Nephron (organoid): ENCODE measurements at regions not wholly inside any gene's neighbourhood (a gene's known extent, or its start where the extent isn't known, plus 50 kb on each side); places are given as distances from the start of the nearest gene placed in this dataset.

Experiments
- H3K27ac Mint-ChIP-seq, 3 experiments: 2 replicates each; pipeline ENCODE4 v1.8.0; 2020; ENCODE audit warnings: mixed read lengths in 3 of 3, mild to moderate bottlenecking in 2 of 3, moderate library complexity in 1 of 3
- H3K27me3 Mint-ChIP-seq: 2 replicates; pipeline ENCODE4 v1.8.0; 2021; ENCODE audit warnings: low read depth, mild to moderate bottlenecking, moderate library complexity, mixed read lengths
- H3K36me3 Mint-ChIP-seq: 2 replicates; pipeline ENCODE4 v1.8.0; 2020; ENCODE audit warnings: low read depth, mixed read lengths
- H3K4me1 Mint-ChIP-seq: 2 replicates; pipeline ENCODE4 v1.8.0; 2020; ENCODE audit warnings: mixed read lengths
- H3K4me3 Mint-ChIP-seq, 3 experiments: 2 replicates each; pipeline ENCODE4 v1.8.0; 2020; ENCODE audit warnings: mild to moderate bottlenecking in 3 of 3, mixed read lengths in 3 of 3, moderate library complexity in 2 of 3
- H3K9me3 Mint-ChIP-seq: 2 replicates; pipeline ENCODE4 v1.8.0; 2020; ENCODE audit warnings: mixed read lengths
- TF ChIP-seq, protein P1 (sequence below), 3 experiments: fragments of 200-600 bp; sonication (generic); IDR thresholded peaks; one replicate each; pipeline ENCODE4 v1.5.0; 2021; ENCODE audit warnings: antibody characterized with exemption in 3 of 3; ENCODE audit not compliant: unreplicated experiment in 3 of 3

DNA sequence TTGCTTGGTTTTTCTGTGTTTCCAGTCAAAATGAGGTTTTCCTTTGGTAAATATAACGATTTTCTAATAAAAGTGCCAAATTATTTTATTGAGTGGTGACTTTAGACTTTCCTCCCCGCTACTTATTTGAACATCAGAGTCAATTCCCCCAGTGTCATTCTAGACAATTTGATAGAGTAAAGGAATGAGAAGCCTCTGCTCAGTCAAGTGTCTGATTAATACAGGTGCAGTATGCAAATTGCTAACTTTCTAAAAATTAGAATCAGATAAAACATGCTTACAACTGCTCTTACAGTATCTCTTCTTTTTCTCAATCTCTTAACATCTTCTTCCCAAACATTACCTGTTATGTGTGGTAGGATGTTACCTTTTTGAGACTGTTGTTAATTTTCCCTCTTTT, 148.7 kb downstream of the CD83 start:
- Mint-ChIP-seq H3K36me3 (peaks cover under 1% of the 10 kb centered on the region), H3K4me1 (no peaks in the 10 kb centered on the region), H3K4me3 (no peak overlapping the region), H3K9me3 (peaks cover 17% of the 10 kb centered on the region), H3K27me3 (peaks cover 6% of the 10 kb centered on the region), H3K27ac (no peak overlapping the region)
- TF ChIP-seq, protein P1, sequence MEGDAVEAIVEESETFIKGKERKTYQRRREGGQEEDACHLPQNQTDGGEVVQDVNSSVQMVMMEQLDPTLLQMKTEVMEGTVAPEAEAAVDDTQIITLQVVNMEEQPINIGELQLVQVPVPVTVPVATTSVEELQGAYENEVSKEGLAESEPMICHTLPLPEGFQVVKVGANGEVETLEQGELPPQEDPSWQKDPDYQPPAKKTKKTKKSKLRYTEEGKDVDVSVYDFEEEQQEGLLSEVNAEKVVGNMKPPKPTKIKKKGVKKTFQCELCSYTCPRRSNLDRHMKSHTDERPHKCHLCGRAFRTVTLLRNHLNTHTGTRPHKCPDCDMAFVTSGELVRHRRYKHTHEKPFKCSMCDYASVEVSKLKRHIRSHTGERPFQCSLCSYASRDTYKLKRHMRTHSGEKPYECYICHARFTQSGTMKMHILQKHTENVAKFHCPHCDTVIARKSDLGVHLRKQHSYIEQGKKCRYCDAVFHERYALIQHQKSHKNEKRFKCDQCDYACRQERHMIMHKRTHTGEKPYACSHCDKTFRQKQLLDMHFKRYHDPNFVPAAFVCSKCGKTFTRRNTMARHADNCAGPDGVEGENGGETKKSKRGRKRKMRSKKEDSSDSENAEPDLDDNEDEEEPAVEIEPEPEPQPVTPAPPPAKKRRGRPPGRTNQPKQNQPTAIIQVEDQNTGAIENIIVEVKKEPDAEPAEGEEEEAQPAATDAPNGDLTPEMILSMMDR (IDR thresholded peaks at IDR 0.05; ENCODE audit: unreplicated experiment in 3 of 3), result no peak

DNA sequence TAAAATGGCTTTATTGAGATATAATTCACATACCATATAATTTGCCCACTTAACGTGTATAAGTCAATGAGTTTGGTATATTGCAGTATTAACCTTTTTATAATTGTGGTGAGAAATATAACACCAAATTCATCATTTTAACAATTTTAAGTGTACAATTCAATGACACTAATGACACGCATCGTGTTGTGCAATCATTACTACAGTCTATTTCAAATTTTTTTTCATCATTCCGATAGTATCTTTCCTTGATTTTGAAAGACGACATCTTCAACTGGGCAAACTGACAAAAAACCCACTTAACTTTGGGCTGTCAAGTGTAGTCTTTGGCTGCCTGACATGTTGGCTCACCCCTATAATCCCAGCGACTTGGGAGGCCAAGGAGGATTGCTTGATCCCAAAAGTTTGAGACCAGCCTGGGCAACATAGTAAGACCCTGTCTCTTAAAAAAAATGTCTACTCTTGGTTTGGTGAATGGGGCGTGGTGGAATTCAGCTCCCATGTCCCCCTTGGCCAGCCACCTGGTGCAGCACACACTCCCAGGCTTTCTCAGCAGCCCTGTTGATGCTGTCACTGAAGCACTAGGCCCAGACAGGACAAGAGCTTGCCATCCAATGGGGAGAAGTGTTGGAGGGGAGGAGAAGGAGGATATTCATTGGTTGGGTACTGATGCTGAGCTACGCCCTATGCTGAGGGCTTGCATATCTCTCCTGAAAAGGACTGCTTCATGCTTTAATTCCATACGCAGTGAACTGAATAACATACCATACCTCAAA, 150.5 kb downstream of the CD83 start:
- TF ChIP-seq, protein P1 (IDR thresholded peaks at IDR 0.05; ENCODE audit: unreplicated experiment in 3 of 3), result no peak
- peaks cover 3% of the 10 kb centered on the region for H3K4me1 Mint-ChIP-seq
- no peak overlapping the region for H3K4me3 Mint-ChIP-seq
- peaks cover 22% of the 10 kb centered on the region for H3K9me3 Mint-ChIP-seq
- H3K36me3 Mint-ChIP-seq, result no peaks in the 10 kb centered on the region
- peaks cover 6% of the 10 kb centered on the region for H3K27me3 Mint-ChIP-seq
- H3K27ac Mint-ChIP-seq, result no peak overlapping the region

DNA sequence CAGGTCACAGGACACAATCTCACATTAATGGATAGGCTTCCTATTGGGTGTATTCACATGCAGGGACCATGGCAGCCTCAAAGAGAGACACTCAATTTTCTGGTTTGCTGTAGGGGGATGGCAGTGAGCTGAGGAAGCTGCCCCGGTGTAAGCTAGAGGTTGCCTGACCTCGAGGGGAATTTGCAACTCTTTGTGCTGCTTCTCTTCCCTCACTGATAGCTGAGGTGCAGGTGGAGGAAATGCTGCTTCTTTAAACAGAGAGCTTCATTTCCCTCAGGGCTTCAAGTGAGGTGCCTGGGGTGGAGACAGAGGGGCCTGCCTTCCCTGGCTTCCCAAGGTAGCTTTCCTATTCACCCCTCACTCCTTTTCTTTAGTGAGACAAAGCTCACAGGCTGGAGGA, 151.9 kb downstream of the CD83 start:
- H3K4me3 Mint-ChIP-seq, result no peak overlapping the region
- peaks cover 14% of the 10 kb centered on the region for H3K9me3 Mint-ChIP-seq
- H3K27ac Mint-ChIP-seq, result no peak overlapping the region
- TF ChIP-seq, protein P1 (IDR thresholded peaks at IDR 0.05; ENCODE audit: unreplicated experiment in 3 of 3), result no peak
- H3K4me1 Mint-ChIP-seq, result peaks cover 10% of the 10 kb centered on the region
- no peaks in the 10 kb centered on the region for H3K36me3 Mint-ChIP-seq
- peaks cover 7% of the 10 kb centered on the region for H3K27me3 Mint-ChIP-seq

DNA sequence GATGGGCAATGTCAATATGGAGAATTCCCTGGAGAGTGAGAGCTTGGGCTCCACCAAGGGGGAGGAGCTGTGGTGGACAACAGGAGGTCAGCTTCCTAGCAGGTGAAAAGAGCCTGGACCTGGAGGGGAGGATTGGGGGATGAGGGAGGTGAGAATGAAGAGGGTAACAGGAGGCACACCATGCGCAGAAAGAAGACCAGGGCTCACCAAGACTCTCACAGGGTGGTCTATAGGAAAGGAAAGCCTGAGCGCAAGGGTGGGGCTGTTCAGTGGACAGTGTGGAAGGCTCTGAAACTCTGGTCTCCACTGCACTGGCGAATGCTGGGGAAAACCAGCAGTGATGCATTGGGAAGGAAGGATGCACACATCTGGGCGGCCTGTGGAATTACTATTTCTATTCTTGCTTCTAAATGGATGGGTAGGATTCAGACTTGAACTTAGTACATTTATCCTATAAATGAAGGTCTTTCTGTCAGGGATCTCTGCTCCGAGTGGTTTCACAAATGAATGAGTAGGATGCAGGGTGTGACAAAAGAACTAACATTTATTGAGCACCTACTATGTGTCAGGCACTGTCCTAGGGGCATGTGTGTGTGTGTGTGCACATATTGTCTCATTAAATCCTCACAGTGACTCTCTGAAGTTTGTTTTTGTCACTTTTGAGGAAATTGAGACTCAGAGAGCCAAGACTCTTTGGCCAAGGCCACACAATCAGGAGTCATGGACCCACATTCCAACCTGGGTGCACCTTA, 152.7 kb downstream of the CD83 start:
- peaks cover 19% of the 10 kb centered on the region for H3K4me1 Mint-ChIP-seq
- H3K27ac Mint-ChIP-seq, result no peak overlapping the region
- peaks cover 7% of the 10 kb centered on the region for H3K9me3 Mint-ChIP-seq
- peaks cover 7% of the 10 kb centered on the region for H3K27me3 Mint-ChIP-seq
- no peak overlapping the region for H3K4me3 Mint-ChIP-seq
- TF ChIP-seq, protein P1 (IDR thresholded peaks at IDR 0.05; ENCODE audit: unreplicated experiment in 3 of 3), result no peak
- no peaks in the 10 kb centered on the region for H3K36me3 Mint-ChIP-seq

DNA sequence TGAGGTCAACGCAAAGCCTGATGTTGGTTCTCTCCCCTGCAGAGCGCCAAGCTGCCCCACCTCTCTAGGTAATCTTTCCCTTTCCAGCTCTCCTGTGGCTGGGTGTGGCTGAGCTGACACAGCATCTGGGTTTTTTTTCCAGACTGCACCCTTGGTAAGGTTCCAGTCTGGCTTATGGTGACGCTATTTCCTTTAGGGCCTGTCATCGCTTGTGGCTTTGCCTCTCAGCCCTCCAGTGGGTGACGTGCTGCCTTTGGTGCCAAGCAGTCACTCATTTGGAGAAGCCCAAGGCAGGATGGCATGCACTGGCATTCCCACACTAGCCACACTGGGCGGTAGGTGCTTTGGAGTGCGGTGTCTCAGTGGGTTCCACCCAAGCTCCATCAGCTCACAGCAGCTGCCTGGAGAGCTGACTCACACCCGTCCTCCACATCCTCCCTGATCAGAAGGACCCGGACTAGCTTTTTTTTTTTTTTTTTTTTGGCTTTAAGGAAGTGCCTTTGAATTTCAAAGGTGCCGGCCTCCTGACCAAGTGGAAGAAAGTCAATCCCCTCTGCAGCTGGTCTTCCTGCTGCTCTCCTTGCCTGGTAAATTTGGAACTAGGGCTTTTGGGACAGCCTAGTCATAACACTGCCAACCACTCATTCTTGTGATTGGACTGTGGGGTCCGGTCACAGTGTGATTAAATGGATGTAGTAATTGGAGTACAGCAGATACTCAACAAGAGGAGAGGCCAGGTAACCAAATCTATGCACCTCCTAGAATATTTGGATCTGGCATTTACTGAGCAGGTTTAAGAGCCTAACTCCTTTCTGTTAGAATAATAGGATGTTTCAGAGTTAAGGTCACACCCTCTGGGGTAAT, 153.6 kb downstream of the CD83 start:
- H3K4me1 Mint-ChIP-seq, result peaks cover 27% of the 10 kb centered on the region
- H3K27me3 Mint-ChIP-seq, result peaks cover 15% of the 10 kb centered on the region
- TF ChIP-seq, protein P1 (IDR thresholded peaks at IDR 0.05; ENCODE audit: unreplicated experiment in 3 of 3), result no peak
- peaks cover 7% of the 10 kb centered on the region for H3K9me3 Mint-ChIP-seq
- H3K36me3 Mint-ChIP-seq, result no peaks in the 10 kb centered on the region
- no peak overlapping the region for H3K27ac Mint-ChIP-seq
- no peak overlapping the region for H3K4me3 Mint-ChIP-seq
